OCI-M2 (cell line): ENCODE measurements at regions not wholly inside any gene's neighbourhood (a gene's known extent, or its start where the extent isn't known, plus 50 kb on each side); places are given as distances from the start of the nearest gene placed in this dataset.
"Not testable (repeated sequence)": the region's sequence is repeated elsewhere in the genome, so short reads cannot be mapped to it uniquely, and the experiment has no call there.

Experiments
- DNase-seq: peaks from one replicate; lab custom pipeline; 2025; ENCODE audit not compliant: unreplicated experiment; lab: John Stamatoyannopoulos, UW

- DNase-seq = no peak
Measured at GRCh38 chr3:150329408-150329807, 78.7 kb upstream of the TSC22D2 start.

DNA sequence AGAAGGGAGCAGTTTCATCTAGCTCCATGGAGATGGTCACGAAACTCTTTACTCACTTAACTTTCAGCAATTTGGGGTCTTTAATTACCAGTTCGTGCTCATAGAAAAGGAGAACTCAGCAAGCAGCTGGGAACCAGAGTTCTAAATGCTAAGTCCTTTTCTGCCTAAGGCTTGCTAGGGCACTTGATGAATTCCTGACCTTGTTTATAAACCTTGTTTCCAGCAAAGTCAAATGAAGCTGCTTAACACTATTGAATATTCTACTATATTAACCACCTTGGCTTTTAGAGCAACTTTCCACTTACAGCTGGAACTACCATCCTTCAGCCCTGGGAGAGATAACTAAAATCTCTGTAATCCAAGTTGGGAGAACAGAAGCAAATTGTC is 79.5 kb upstream of the TSC22D2 start:
- DNase-seq = no peak

- no peak for DNase-seq
Measured at GRCh38 chr3:150327678-150328653, 80.1 kb upstream of the TSC22D2 start.

GRCh38 chr3:150324788-150325187 is 83.3 kb upstream of the TSC22D2 start:
- no peak for DNase-seq

DNA sequence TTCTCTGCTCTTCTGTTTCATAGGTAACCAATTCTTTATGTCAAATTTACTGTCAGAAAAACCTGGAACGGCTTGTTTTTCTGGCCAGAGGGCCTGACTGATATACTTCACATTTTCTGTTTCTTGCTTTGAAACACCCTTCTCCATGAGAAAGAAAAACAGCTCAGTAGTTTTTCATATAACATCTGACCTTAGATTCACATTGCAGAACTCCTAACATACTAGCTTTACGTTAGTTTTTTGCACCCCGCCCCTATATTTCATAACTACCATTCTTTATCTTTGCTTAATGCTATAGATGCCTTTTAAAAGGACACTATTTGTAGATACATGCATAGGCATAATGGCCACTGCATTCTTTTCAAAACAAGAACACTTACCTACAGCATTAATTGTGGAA is 83.9 kb upstream of the TSC22D2 start:
- no peak for DNase-seq

DNA sequence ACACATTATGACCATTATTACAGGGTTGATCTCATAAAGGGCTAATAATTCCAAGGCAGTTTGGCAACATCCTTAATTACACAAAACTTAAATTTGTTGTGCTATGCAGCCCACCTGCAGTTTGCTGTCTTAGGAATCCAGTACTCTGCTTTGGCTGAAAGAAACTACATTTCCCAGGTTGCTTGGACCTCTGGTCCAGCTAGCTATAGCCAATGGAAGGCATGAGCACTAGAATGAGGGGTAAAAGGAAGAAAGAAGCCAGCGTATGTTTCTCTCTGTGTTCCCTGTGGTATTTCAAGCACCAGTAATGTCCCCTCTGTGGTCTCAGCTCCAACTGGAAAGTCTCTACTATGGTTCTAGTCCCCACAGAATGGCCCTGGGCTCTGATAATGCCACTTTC is 84.3 kb upstream of the TSC22D2 start:
- DNase-seq = no peak

DNA sequence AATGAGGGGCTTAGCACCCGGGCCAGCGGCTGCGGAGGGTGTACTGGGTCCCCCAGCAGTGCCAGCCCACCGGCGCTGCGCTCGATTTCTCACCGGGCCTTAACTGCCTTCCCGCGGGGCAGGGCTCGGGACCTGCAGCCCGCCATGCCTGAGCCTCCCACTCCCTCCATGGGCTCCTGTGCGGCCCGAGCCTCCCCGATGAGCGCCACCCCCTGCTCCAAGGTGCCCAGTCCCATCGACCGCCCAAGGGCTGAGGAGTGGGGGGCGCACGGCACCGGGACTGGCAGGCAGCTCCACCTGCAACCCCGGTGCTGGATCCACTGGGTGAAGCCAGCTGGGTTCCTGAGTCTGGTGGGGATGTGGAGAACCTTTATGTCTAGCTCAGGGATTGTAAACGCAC is 85.0 kb upstream of the TSC22D2 start:
- not testable (repeated sequence) for DNase-seq

DNA sequence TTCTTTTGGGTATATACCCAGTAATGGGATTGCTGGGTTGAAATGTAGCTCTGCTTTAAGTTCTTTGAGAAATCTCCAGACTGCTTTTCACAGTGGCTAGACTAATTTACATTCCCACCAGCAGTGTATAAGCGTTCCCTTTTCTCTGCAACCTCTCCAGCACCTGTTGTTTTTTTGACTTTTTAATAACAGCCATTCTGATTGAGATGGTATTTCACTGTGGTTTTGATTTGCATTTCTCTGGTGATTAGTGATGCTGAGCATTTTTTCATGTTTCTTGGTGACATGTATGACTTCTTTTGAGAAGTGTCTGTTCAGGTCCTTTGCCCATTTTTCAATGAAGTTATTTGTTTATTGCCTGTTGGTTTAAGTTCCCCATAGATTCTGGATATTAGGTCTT is 87.1 kb upstream of the TSC22D2 start:
- not testable (repeated sequence) for DNase-seq

DNA sequence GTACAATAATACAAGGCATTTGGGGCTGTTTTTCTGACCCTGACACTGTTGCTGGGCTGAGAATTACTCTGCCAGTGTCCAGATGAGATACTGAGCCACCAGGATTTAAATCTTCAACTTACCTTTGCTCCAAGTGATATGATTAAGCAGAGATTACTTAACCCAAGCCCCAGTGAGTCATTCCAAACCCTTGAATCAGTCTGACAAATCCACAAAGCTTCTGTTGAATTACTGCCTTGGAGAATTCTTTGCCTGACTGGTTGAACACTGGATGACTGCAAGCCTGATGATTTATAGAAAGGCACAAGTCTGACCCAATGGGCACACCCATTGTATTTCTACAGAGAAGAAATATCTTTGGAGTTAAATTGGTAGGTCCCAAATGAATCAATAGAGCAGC is 88.2 kb upstream of the TSC22D2 start:
- no peak for DNase-seq

- DNase-seq = no peak
Measured at GRCh38 chr3:150317469-150317868, 90.6 kb upstream of the TSC22D2 start.

- DNase-seq = no peak
Measured at GRCh38 chr3:150315721-150316120, 92.4 kb upstream of the TSC22D2 start.

DNA sequence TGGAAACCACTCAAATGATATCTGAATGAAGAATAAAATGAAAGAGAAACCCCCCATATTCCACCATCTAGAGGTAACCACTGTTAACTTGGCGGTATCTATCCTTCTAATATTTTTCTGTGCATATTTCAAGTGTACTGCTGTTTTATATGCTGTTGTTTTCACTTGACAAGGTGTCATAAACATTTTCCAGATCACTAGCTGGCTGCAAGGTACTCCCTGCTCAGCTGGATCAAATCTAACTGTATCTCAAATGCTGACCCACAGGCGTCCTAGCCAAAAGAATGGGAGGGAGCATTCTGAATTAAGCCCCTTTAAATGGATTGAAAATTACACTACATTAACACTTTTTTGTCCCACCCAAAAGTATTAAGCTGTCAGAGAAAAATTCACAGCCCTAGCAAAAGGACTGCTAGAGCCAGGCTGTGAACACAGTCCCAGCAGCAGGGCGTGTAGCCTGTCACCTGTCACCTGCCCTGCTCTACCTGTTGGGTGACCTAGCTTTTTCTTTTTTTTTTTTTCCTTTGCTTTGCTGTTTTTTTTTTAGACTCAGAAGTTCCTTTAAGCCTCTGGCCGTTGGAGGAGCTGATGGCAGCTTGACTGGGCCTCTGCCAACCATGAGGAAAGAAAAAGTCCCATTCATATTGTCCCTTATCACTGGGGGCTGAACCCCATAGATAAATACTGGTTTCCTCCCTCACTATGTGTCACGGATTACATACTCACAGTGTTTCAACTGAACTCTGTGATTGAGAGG is 93.7 kb upstream of the TSC22D2 start:
- no peak for DNase-seq

DNA sequence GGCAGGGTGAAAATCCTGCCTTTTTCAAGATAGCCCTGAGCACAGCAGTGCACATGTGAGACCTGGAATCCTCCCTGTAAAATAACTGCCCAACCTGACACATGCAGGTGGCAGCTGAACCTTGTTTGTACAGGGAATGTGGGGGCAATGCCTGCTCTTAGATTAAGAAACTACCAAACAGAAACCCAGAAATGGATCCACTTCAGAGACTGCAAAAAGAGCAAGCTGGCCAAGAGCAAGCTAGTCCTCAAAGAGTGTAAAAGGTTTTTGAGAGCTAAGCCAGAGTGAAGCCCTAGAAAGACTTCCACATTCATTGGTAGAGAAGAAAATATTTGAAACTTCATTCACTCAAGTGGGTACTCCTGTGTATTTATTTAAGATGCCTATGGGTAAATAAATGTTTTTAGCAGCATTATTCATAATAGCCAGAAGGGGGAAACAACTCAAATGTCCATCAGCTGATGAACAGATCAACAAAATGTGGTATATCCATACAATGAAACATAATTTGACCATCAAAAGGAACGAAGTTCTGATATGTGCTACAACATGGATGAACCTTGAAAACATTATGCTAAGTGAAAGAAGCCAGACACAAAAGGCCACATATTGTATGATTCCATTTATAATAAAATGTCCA is 96.0 kb upstream of the TSC22D2 start:
- no peak for DNase-seq

GRCh38 chr3:150311156-150311555 is 96.9 kb upstream of the TSC22D2 start:
- DNase-seq = no peak

DNA sequence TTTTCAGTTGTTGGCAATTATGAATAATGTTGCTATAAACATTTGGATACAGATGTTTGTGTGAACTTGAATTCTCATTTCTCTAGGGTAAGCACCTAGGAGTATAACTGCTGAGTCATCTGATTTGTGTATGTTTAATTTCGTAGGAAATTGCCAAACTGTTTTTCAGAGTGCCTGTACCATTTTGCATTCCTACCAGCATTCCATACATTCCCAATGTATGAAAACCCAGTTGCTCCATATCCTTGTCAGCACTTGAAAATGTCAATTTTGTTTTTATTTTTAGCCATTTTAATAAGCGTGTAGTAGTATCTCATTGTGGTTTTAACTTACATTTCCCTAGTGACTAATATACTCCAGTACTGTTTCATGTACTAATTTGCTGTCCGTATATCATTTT is 98.5 kb upstream of the TSC22D2 start:
- DNase-seq = no peak

GRCh38 chr3:150309257-150309542 is 98.9 kb upstream of the TSC22D2 start:
- DNase-seq = no peak

GRCh38 chr3:150308481-150309256 is 99.4 kb upstream of the TSC22D2 start:
- no peak for DNase-seq

DNA sequence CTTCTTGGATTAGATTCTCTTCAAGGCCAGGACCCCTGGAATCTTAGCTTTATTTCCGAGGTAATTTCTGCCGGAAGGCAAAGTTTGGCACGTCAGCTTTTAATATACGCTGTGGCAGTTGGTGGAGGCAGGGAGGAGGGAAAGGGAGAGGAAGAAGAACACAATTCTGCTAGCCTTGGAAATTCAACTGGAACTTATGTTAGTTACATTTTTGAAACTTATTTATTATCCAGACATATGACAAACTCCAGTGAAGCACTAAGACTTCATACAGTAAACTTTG is 100.1 kb upstream of the TSC22D2 start:
- no peak for DNase-seq

DNA sequence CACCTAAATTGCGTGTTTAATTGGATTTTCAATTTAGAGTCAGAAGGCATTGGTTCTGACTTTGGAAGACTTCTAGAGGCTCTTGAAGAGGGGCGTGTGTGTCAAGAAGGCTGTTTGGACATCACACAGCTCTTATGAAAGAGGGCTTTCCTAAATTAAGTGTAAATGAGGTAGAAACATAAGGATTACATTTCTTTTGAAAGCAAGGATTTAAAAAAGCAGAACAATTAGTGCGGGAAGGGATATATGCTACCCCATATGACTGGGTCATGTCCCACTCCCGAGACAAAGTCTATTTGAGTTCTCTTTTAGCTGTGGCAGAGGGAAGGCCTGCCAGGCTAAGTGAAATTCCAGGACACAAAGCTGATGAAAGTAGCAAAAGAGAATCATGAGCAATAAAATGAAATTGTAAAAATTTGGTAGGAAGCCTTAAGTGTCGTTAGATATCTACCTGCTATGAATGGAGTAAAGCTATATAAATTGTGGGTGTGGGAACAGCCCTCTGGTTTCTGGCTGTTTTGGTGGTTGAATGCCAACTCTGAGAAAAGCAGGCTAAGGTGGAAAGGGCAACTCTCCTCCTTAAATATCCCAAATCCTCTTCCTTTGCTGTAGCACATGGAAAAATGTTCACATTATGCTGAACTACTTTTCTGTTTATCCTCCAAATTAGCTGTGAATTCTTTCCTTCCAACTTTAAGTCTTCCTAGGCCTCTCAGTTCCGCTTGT is 100.6 kb upstream of the TSC22D2 start:
- DNase-seq = no peak

- no peak for DNase-seq
Measured at GRCh38 chr3:150306906-150307305, 101.2 kb upstream of the TSC22D2 start.

GRCh38 chr3:150306083-150306482 is 102.0 kb upstream of the TSC22D2 start:
- DNase-seq = no peak
